H1 (cell line): ENCODE measurements at regions not wholly inside any gene's neighbourhood (a gene's known extent, or its start where the extent isn't known, plus 50 kb on each side); places are given as distances from the start of the nearest gene placed in this dataset.

ENCODE experiments used
- CTCF ChIA-PET: fragments of 300-600 bp; sonication (Branson Sonifier 250); formaldehyde crosslinking; loops from one replicate; lab custom pipeline; 2021; ENCODE audit not compliant: partially characterized antibody; lab: Charles Lee
- POLR2A ChIA-PET: fragments of 300-600 bp; sonication (Branson Sonifier 250); formaldehyde crosslinking; loops from one replicate; lab custom pipeline; 2021; ENCODE audit warnings: inconsistent platforms; ENCODE audit not compliant: partially characterized antibody; lab: Charles Lee
- DNase-seq, 2 experiments: peaks; one replicate each; pipeline versions ENCODE4 v3.0.0 to v3.0.0-alpha.2; 2010 to 2022; ENCODE audit warnings: low spot score in 2 of 2, low read depth in 1 of 2, mixed read lengths in 1 of 2
- FAIRE-seq: peaks from 2 replicates; lab custom pipeline; 2011; peaks lifted over from hg19 to GRCh38; lab: Jason Lieb, UNC
- H2AFZ ChIP-seq: 2 replicates; pipeline ENCODE4 v1.8.1; 2012; ENCODE audit warnings: low read length, inconsistent platforms
- H2AK5ac ChIP-seq: 2 replicates; pipeline ENCODE4 v1.6.1; 2013; ENCODE audit warnings: low read depth, low read length
- H2BK120ac ChIP-seq: replicated peaks from 2 replicates; pipeline ENCODE3; 2013; ENCODE audit warnings: low read depth, low read length, inconsistent platforms
- H2BK12ac ChIP-seq: 2 replicates; pipeline ENCODE4 v1.6.1; 2013; ENCODE audit warnings: low read depth, low read length
- H2BK15ac ChIP-seq: 2 replicates; pipeline ENCODE4 v1.6.1; 2013; ENCODE audit warnings: low read length
- H2BK20ac ChIP-seq: 2 replicates; pipeline ENCODE4 v1.6.1; 2013; ENCODE audit warnings: low read length
- H2BK5ac ChIP-seq: 2 replicates; pipeline ENCODE4 v1.6.1; 2013; ENCODE audit warnings: low read depth, low read length
- H3K14ac ChIP-seq: 2 replicates; pipeline ENCODE4 v1.6.1; 2013; ENCODE audit warnings: inconsistent platforms; ENCODE audit not compliant: insufficient read length
- H3K18ac ChIP-seq: 2 replicates; pipeline ENCODE4 v1.6.1; 2013; ENCODE audit warnings: low read length; ENCODE audit errors: extremely low read depth
- H3K23ac ChIP-seq: 2 replicates; pipeline ENCODE4 v1.6.1; 2013; ENCODE audit warnings: inconsistent platforms; ENCODE audit not compliant: insufficient read length
- H3K23me2 ChIP-seq: 2 replicates; pipeline ENCODE4 v1.6.1; 2013; ENCODE audit warnings: low read depth, low read length
- H3K27ac ChIP-seq: 2 replicates; pipeline ENCODE4 v1.6.1; 2011; ENCODE audit warnings: low read depth, low read length, inconsistent platforms
- H3K27me3 ChIP-seq, 4 experiments: replicated peaks in 1 of 4; 1 replicate in 1 of 4; 2 replicates in 3 of 4; pipeline versions ENCODE4 v1.6.1 to v1.8.1; 2011 to 2013; ENCODE audit warnings: low read length in 3 of 4, mild to moderate bottlenecking in 3 of 4, inconsistent platforms in 2 of 4, mixed read lengths in 2 of 4, moderate library complexity in 1 of 4; ENCODE audit not compliant: control insufficient read depth in 3 of 4, insufficient read depth in 3 of 4; ENCODE audit errors: extremely low read depth in 1 of 4
- H3K36me3 ChIP-seq, 4 experiments: 2 replicates each; pipeline versions ENCODE4 v1.6.1 to v1.8.1; 2011 to 2013; ENCODE audit warnings: mild to moderate bottlenecking in 4 of 4, low read length in 3 of 4, moderate library complexity in 2 of 4, control low read depth in 1 of 4, inconsistent platforms in 1 of 4; ENCODE audit not compliant: insufficient read depth in 4 of 4, control insufficient read depth in 2 of 4
- H3K4ac ChIP-seq: replicated peaks from 2 replicates; pipeline ENCODE3; 2013; ENCODE audit warnings: low read length, low read depth, mixed read lengths, inconsistent platforms; ENCODE audit not compliant: insufficient read length
- H3K4me1 ChIP-seq, 4 experiments: replicated peaks in 1 of 4; 1 replicate in 1 of 4; 2 replicates in 3 of 4; pipeline versions ENCODE4 v1.6.1 to v1.8.1; 2011 to 2013; ENCODE audit warnings: low read length in 3 of 4, inconsistent platforms in 2 of 4, mixed read lengths in 1 of 4; ENCODE audit not compliant: insufficient read depth in 4 of 4, control insufficient read depth in 3 of 4
- H3K4me2 ChIP-seq, 2 experiments: 2 replicates each; pipeline versions ENCODE4 v1.6.1 to v1.8.1; 2011 to 2013; ENCODE audit warnings: low read depth in 2 of 2, low read length in 2 of 2, control low read depth in 1 of 2, inconsistent platforms in 1 of 2, mild to moderate bottlenecking in 1 of 2; ENCODE audit not compliant: insufficient read depth in 1 of 2
- H3K4me3 ChIP-seq, 4 experiments: fragments of 200-600, 300-600 bp in 1 of 4; sonication (generic), shearing (Covaris generic), sonication (Bioruptor Twin) in 1 of 4; 2 replicates each; pipeline versions ENCODE4 v1.5.1 to v1.8.1; 2011 to 2016; ENCODE audit warnings: low read length in 4 of 4, low read depth in 3 of 4, control low read depth in 2 of 4, inconsistent platforms in 2 of 4, mild to moderate bottlenecking in 2 of 4, mixed read lengths in 1 of 4, moderate library complexity in 1 of 4; ENCODE audit not compliant: insufficient read depth in 2 of 4; ENCODE audit errors: extremely low read depth in 1 of 4
- H3K56ac ChIP-seq: replicated peaks from 2 replicates; pipeline ENCODE3; 2013; ENCODE audit warnings: low read depth, mild to moderate bottlenecking, mixed read lengths, low read length, inconsistent platforms; ENCODE audit not compliant: insufficient read length
- H3K79me1 ChIP-seq: 2 replicates; pipeline ENCODE4 v1.6.1; 2013; ENCODE audit warnings: low read depth, low read length, control low read depth
- H3K79me2 ChIP-seq, 2 experiments: 2 replicates each; pipeline versions ENCODE4 v1.6.1 to v1.8.1; 2012 to 2013; ENCODE audit warnings: low read length in 2 of 2, mild to moderate bottlenecking in 2 of 2, inconsistent platforms in 1 of 2; ENCODE audit not compliant: insufficient read depth in 2 of 2, control insufficient read depth in 1 of 2
- H3K9ac ChIP-seq, 4 experiments: replicated peaks in 1 of 4; 1 replicate in 1 of 4; 2 replicates in 3 of 4; pipeline versions ENCODE4 v1.6.1 to v1.8.1; 2011 to 2013; ENCODE audit warnings: low read depth in 3 of 4, low read length in 3 of 4, control low read depth in 2 of 4, mild to moderate bottlenecking in 2 of 4, moderate library complexity in 2 of 4, inconsistent platforms in 1 of 4; ENCODE audit errors: extremely low read depth in 1 of 4
- H3K9me3 ChIP-seq, 2 experiments: 2 replicates each; pipeline versions ENCODE4 v1.6.1 to v1.8.1; 2012 to 2013; ENCODE audit warnings: mild to moderate bottlenecking in 2 of 2, moderate library complexity in 2 of 2, control low read depth in 1 of 2, inconsistent platforms in 1 of 2, low read depth in 1 of 2, low read length in 1 of 2, mixed read lengths in 1 of 2; ENCODE audit not compliant: insufficient read depth in 2 of 2
- H4K20me1 ChIP-seq, 2 experiments: replicated peaks in 1 of 2; 2 replicates each; pipeline versions ENCODE3 to v1.8.1; 2011 to 2013; ENCODE audit warnings: inconsistent platforms in 2 of 2, low read length in 2 of 2, mild to moderate bottlenecking in 1 of 2; ENCODE audit not compliant: insufficient read depth in 2 of 2, control insufficient read depth in 1 of 2
- H4K5ac ChIP-seq: 2 replicates; pipeline ENCODE4 v1.6.1; 2013; ENCODE audit warnings: low read length, low read depth, mixed read lengths, inconsistent platforms; ENCODE audit not compliant: insufficient read length
- H4K8ac ChIP-seq: 2 replicates; pipeline ENCODE4 v1.8.0; 2013; ENCODE audit warnings: mild to moderate bottlenecking, moderate library complexity, low read length, inconsistent platforms; ENCODE audit not compliant: insufficient read depth; ENCODE audit errors: extremely low read depth
- H4K91ac ChIP-seq: replicated peaks from 2 replicates; pipeline ENCODE3; 2013; ENCODE audit warnings: low read length, mixed read lengths, inconsistent platforms; ENCODE audit not compliant: insufficient read length
- CBX8 ChIP-seq: fragments of 300-800, 300-1000 bp; sonication (generic); IDR thresholded peaks from 2 replicates; pipeline ENCODE4 v1.7.1; 2016; ENCODE audit warnings: low read depth, low read length, borderline replicate concordance
- CHD1 ChIP-seq: IDR thresholded peaks from 2 replicates; pipeline ENCODE4 v1.6.1; 2012; ENCODE audit warnings: low read depth, low read length, improper control_type of control experiment
- CREB1 ChIP-seq: IDR thresholded peaks from 2 replicates; pipeline ENCODE4 v1.6.1; 2012; ENCODE audit warnings: inconsistent platforms
- E2F6 ChIP-seq: IDR thresholded peaks from 2 replicates; pipeline ENCODE4 v1.6.1; 2012; ENCODE audit warnings: inconsistent platforms
- EGR1 ChIP-seq: IDR thresholded peaks from 2 replicates; pipeline ENCODE4 v1.6.1; 2011; ENCODE audit warnings: low read depth, low read length, borderline replicate concordance
- JUND ChIP-seq: IDR thresholded peaks from 2 replicates; pipeline ENCODE4 v1.6.1; 2011; ENCODE audit warnings: mild to moderate bottlenecking, improper control_type of control experiment, low read length
- NANOG ChIP-seq: IDR thresholded peaks from 2 replicates; pipeline ENCODE4 v1.6.1; 2011; ENCODE audit warnings: low read length, low read depth, mild to moderate bottlenecking, inconsistent platforms; ENCODE audit not compliant: insufficient read depth, poor library complexity, severe bottlenecking
- POU5F1 ChIP-seq: IDR thresholded peaks from 2 replicates; pipeline ENCODE4 v1.6.1; 2011; ENCODE audit warnings: low read depth, mild to moderate bottlenecking, low read length, moderate library complexity
- RFX5 ChIP-seq: IDR thresholded peaks from 2 replicates; pipeline ENCODE4 v1.6.1; 2011; ENCODE audit warnings: low read depth, low read length, improper control_type of control experiment, borderline replicate concordance
- SIX5 ChIP-seq: IDR thresholded peaks from 2 replicates; pipeline ENCODE4 v1.6.1; 2011; ENCODE audit warnings: mild to moderate bottlenecking, low read depth, low read length
- SUZ12 ChIP-seq: fragments of 200-600 bp; sonication (generic); IDR thresholded peaks from 2 replicates; pipeline ENCODE4 v1.6.1; 2012; ENCODE audit warnings: mild to moderate bottlenecking, inconsistent platforms, low read length, moderate library complexity, mixed read lengths
- TAF1 ChIP-seq: IDR thresholded peaks from 2 replicates; pipeline ENCODE4 v1.6.1; 2011; ENCODE audit warnings: mild to moderate bottlenecking, low read depth, low read length
- WGBS, 2 experiments: shearing (Covaris generic) in 1 of 2; methylation state at CpG; one replicate each; pipeline versions ENCODE4 v1.1.6 to v1.1.7; 2013 to 2015; ENCODE audit warnings: low lambda C conversion rate in 2 of 2, mixed read lengths in 2 of 2, inconsistent platforms in 1 of 2, low coverage in 1 of 2, missing lambda C conversion rate in 1 of 2; ENCODE audit not compliant: insufficient replicate concordance in 2 of 2, insufficient coverage in 1 of 2, insufficient read length in 1 of 2; ENCODE audit errors: extremely low coverage in 1 of 2, missing lambda C conversion rate in 1 of 2; 5-methylcytosine and 5-hydroxymethylcytosine counted together

GRCh38 chr4:138112389-138112788 is 129.8 kb downstream of the SLC7A11 start:
- DNase-seq (no peak), FAIRE-seq (peak; percentile 57)
- TF ChIP-seq JUND (no peak), SUZ12 (no peak), CHD1 (no peak), TAF1 (no peak), CBX8 (no peak), NANOG (no peak), E2F6 (no peak), SIX5 (no peak), POU5F1 (no peak), RFX5 (no peak), CREB1 (no peak), EGR1 (no peak)
- 20% methylated on average over 2 of the region's 2 CpGs; no CpG with 5 or more reads in 1 of the 2 experiments for WGBS, 2 experiments
- peaks cover 2 to 17% (median 10%) of the 10 kb centered on the region in 4 experiments; a peak in 3 of 7 replicates for H3K4me1 ChIP-seq
- H3K27ac ChIP-seq: no peak overlapping the region
- H3K36me3 ChIP-seq: peaks cover 0 to 5% (median 2%) of the 10 kb centered on the region in 4 experiments; a peak in 2 of 8 replicates
- no peak overlapping the region for H2AFZ ChIP-seq
- no peak overlapping the region for H3K9ac ChIP-seq
- H3K14ac ChIP-seq: no peak overlapping the region
- H2BK120ac ChIP-seq: no peak overlapping the region
- no peak overlapping the region for H2BK20ac ChIP-seq
- H3K23ac ChIP-seq: no peak overlapping the region
- H3K4me2 ChIP-seq: peak overlapping the region; percentile 26 to 43; a peak in 2 of 4 replicates
- H4K91ac ChIP-seq: no peak overlapping the region
- H3K9me3 ChIP-seq: peaks cover 10 to 12% of the 10 kb centered on the region in 2 experiments
- H3K56ac ChIP-seq: no peak overlapping the region
- no peaks in the 10 kb centered on the region for H3K79me1 ChIP-seq
- ChIA-PET POLR2A (interaction anchor here (1.4 to 1.6 kb wide), 3 partner anchors 22 to 130 kb away, joined by 3 to 6 read pairs (median 4); partner anchors contain the start of gene SLC7A11), CTCF (interaction anchor here (0.7 to 2.5 kb wide), 8 partner anchors 14 to 569 kb away, joined by 3 to 11 read pairs (median 4); no protein-coding TSS in a partner anchor)
- no peaks in the 10 kb centered on the region for H3K23me2 ChIP-seq
- no peak overlapping the region for H4K8ac ChIP-seq
- H3K79me2 ChIP-seq: no peaks in the 10 kb centered on the region
- no peak overlapping the region for H2BK12ac ChIP-seq
- H2AK5ac ChIP-seq: no peak overlapping the region
- H3K4ac ChIP-seq: no peak overlapping the region
- peak overlapping the region in 1 of 4 experiments; percentile 25; a peak in 1 of 8 replicates for H3K4me3 ChIP-seq
- peak overlapping the region; percentile 94 for H4K5ac ChIP-seq
- no peaks in the 10 kb centered on the region for H4K20me1 ChIP-seq
- no peak overlapping the region for H2BK15ac ChIP-seq
- H3K18ac ChIP-seq: no peak overlapping the region; the same call in 1 of the 2 replicates
- H3K27me3 ChIP-seq: peaks cover 0 to 1% (median 0%) of the 10 kb centered on the region in 4 experiments; a peak in 1 of 7 replicates
- no peak overlapping the region for H2BK5ac ChIP-seq
